IMR-90 (cell line): ENCODE measurements at regions not wholly inside any gene's neighbourhood (a gene's known extent, or its start where the extent isn't known, plus 50 kb on each side); places are given as distances from the start of the nearest gene placed in this dataset.

Source experiments
- ATAC-seq: fragments of 200-7000 bp; cut with Tn5 transposase; 2 replicates; pipeline ENCODE4 v1.9.1; 2020; ENCODE audit warnings: low read depth, mild to moderate bottlenecking, moderate library complexity
- BruUV-seq: library from RNA; stranded (reverse); fragments of 400-500 nt; replicated peaks from 2 replicates; lab custom pipeline; 2021; lab: Mats Ljungman, UMichigan
- CTCF ChIA-PET: fragments of 300-600 bp; formaldehyde crosslinking; extraction: SDS; loops from one replicate; lab custom pipeline; 2021; ENCODE audit warnings: antibody characterized with exemption; lab: Yijun Ruan, JAX
- POLR2A ChIA-PET: fragments of 300-600 bp; sonication (Branson Sonifier 250); formaldehyde crosslinking; loops from one replicate; lab custom pipeline; 2022; ENCODE audit warnings: antibody characterized with exemption; ENCODE audit not compliant: unreplicated experiment; lab: Charles Lee
- DNase-seq: peaks from one replicate; pipeline ENCODE4 v3.0.0; 2013
- H2AFZ ChIP-seq: replicated peaks from 2 replicates; pipeline ENCODE3; 2013; ENCODE audit warnings: low read length, mild to moderate bottlenecking; ENCODE audit not compliant: poor library complexity
- H2AK5ac ChIP-seq: 2 replicates; pipeline ENCODE4 v1.6.1; 2013; ENCODE audit warnings: low read depth, low read length, inconsistent platforms
- H2AK9ac ChIP-seq: replicated peaks from 2 replicates; pipeline ENCODE3; 2013; ENCODE audit warnings: mild to moderate bottlenecking, low read depth, low read length, moderate library complexity; ENCODE audit not compliant: poor library complexity
- H2BK120ac ChIP-seq: 2 replicates; pipeline ENCODE4 v1.6.1; 2013; ENCODE audit warnings: low read depth, low read length, inconsistent platforms
- H2BK15ac ChIP-seq: 3 replicates; pipeline ENCODE4 v1.6.1; 2013; ENCODE audit warnings: low read depth, low read length, inconsistent platforms
- H2BK20ac ChIP-seq: 2 replicates; pipeline ENCODE4 v1.6.1; 2013; ENCODE audit warnings: low read depth, mild to moderate bottlenecking, inconsistent platforms, low read length, moderate library complexity
- H2BK5ac ChIP-seq: 2 replicates; pipeline ENCODE4 v1.6.1; 2013; ENCODE audit warnings: mild to moderate bottlenecking, low read depth, low read length, inconsistent platforms; ENCODE audit not compliant: poor library complexity, severe bottlenecking
- H3K14ac ChIP-seq: replicated peaks from 2 replicates; pipeline ENCODE4 v1.6.1; 2013; ENCODE audit warnings: low read depth, low read length, inconsistent platforms
- H3K18ac ChIP-seq: 2 replicates; pipeline ENCODE4 v1.6.1; 2013; ENCODE audit warnings: low read depth, low read length, control low read depth
- H3K23ac ChIP-seq: 2 replicates; pipeline ENCODE4 v1.6.1; 2013; ENCODE audit warnings: low read depth, low read length, inconsistent platforms
- H3K27ac ChIP-seq: 2 replicates; pipeline ENCODE4 v1.5.1; 2013; ENCODE audit warnings: mild to moderate bottlenecking, control low read depth, low read length; ENCODE audit not compliant: insufficient read depth
- H3K27me3 ChIP-seq: 2 replicates; pipeline ENCODE4 v1.6.1; 2013; ENCODE audit warnings: low read length; ENCODE audit not compliant: control insufficient read depth, insufficient read depth
- H3K36me3 ChIP-seq: 2 replicates; pipeline ENCODE4 v1.6.1; 2013; ENCODE audit warnings: low read length, mixed read lengths; ENCODE audit not compliant: control insufficient read depth, insufficient read depth
- H3K4ac ChIP-seq: 2 replicates; pipeline ENCODE4 v1.6.1; 2013; ENCODE audit warnings: low read depth, low read length, inconsistent platforms
- H3K4me1 ChIP-seq: 2 replicates; pipeline ENCODE4 v1.6.1; 2013; ENCODE audit warnings: low read length, mixed read lengths; ENCODE audit not compliant: control insufficient read depth, insufficient read depth
- H3K4me2 ChIP-seq: 2 replicates; pipeline ENCODE4 v1.6.1; 2013; ENCODE audit warnings: low read depth, mild to moderate bottlenecking, control low read depth, low read length, moderate library complexity
- H3K4me3 ChIP-seq: 2 replicates; pipeline ENCODE4 v1.5.1; 2013; ENCODE audit warnings: low read depth, mild to moderate bottlenecking, control low read depth, low read length, moderate library complexity; ENCODE audit not compliant: insufficient read depth
- H3K56ac ChIP-seq: 2 replicates; pipeline ENCODE4 v1.6.1; 2013; ENCODE audit warnings: low read length, inconsistent platforms; ENCODE audit not compliant: insufficient read depth; ENCODE audit errors: extremely low read depth
- H3K79me1 ChIP-seq, 2 experiments: 2 replicates each; pipeline ENCODE4 v1.6.1; 2013; ENCODE audit warnings: low read length in 2 of 2, inconsistent platforms in 1 of 2, low read depth in 1 of 2
- H3K9ac ChIP-seq: 2 replicates; pipeline ENCODE4 v1.6.1; 2013; ENCODE audit warnings: low read depth, low read length, control low read depth
- H3K9me1 ChIP-seq: 2 replicates; pipeline ENCODE4 v1.6.1; 2013; ENCODE audit warnings: low read length, inconsistent platforms; ENCODE audit not compliant: insufficient read depth
- H3K9me3 ChIP-seq: 2 replicates; pipeline ENCODE4 v1.6.1; 2013; ENCODE audit warnings: low read length; ENCODE audit not compliant: control insufficient read depth, insufficient read depth
- H4K20me1 ChIP-seq: 2 replicates; pipeline ENCODE4 v1.6.1; 2013; ENCODE audit warnings: low read length, inconsistent platforms; ENCODE audit not compliant: insufficient read depth
- H4K5ac ChIP-seq: 2 replicates; pipeline ENCODE4 v1.6.1; 2013; ENCODE audit warnings: mild to moderate bottlenecking, low read depth, low read length, control low read depth
- H4K8ac ChIP-seq, 2 experiments: 2 replicates each; pipeline ENCODE4 v1.6.1; 2013; ENCODE audit warnings: low read depth in 2 of 2, low read length in 2 of 2, control low read depth in 1 of 2, inconsistent platforms in 1 of 2
- H4K91ac ChIP-seq: 2 replicates; pipeline ENCODE4 v1.6.1; 2013; ENCODE audit warnings: low read depth, low read length, inconsistent platforms; ENCODE audit not compliant: insufficient read depth
- BHLHE40 ChIP-seq: fragments of 150-350 bp; IDR thresholded peaks from 2 replicates; pipeline ENCODE4 v1.6.1; 2016; ENCODE audit warnings: mild to moderate bottlenecking, low read depth, low read length
- CTCF ChIP-seq: conservative IDR thresholded peaks from 2 replicates; pipeline ENCODE4 v1.5.1; 2012; ENCODE audit warnings: mild to moderate bottlenecking, low read depth, low read length, improper control_type of control experiment
- ELK1 ChIP-seq: fragments of 150-350 bp; IDR thresholded peaks from 2 replicates; pipeline ENCODE4 v1.6.1; 2016; ENCODE audit warnings: low read depth, mild to moderate bottlenecking, low read length, moderate library complexity, borderline replicate concordance
- FOS ChIP-seq: fragments of 150-350 bp; IDR thresholded peaks from 2 replicates; pipeline ENCODE4 v1.6.1; 2016; ENCODE audit warnings: low read depth, low read length
- MAFK ChIP-seq: IDR thresholded peaks from 2 replicates; pipeline ENCODE4 v1.6.1; 2012; ENCODE audit warnings: low read depth, low read length, improper control_type of control experiment
- RAD21 ChIP-seq: IDR thresholded peaks from 2 replicates; pipeline ENCODE4 v1.6.1; 2012; ENCODE audit warnings: low read length, improper control_type of control experiment
- SMC3 ChIP-seq: fragments of 150-350 bp; IDR thresholded peaks from 2 replicates; pipeline ENCODE4 v1.6.1; 2016; ENCODE audit warnings: low read depth, mild to moderate bottlenecking, antibody characterized with exemption, low read length, moderate library complexity
- WGBS, 2 experiments: methylation state at CpG; one replicate each; pipeline versions ENCODE4 v1.1.5 to v1.1.7; 2013; ENCODE audit warnings: missing lambda C conversion rate in 2 of 2; ENCODE audit not compliant: insufficient read length in 1 of 2; ENCODE audit errors: extremely low coverage in 2 of 2; 5-methylcytosine and 5-hydroxymethylcytosine counted together
- dilution Hi-C: fragments of 300-500 bp; cut with HindIII; formaldehyde crosslinking; loops from one replicate; pipeline ENCODE4 v1.14.3; 2018; ENCODE audit warnings: low sequenced_read_pairs; ENCODE audit not compliant: unreplicated experiment
- in situ Hi-C: fragments of 300-500 bp; cut with MboI; formaldehyde crosslinking; loops from 3 replicates; pipeline ENCODE4 v1.14.3; 2019; ENCODE audit warnings: low sequenced_read_pairs, inconsistent platforms, mixed read lengths
- intact Hi-C: fragments of 100-400 bp; cut with micrococcal nuclease; formaldehyde crosslinking; loops from 2 replicates; pipeline ENCODE4 v1.10.0; 2022

- dilution Hi-C loops: no loop called here
- H2BK5ac ChIP-seq: no peak overlapping the region
- in situ Hi-C loops: no loop called here
- no peak overlapping the region for H3K14ac ChIP-seq
- CTCF ChIA-PET: no interaction called here
- DNase-seq (no peak), ATAC-seq (no peak)
- no peaks in the 10 kb centered on the region for H3K9me3 ChIP-seq
- no peak overlapping the region for H3K23ac ChIP-seq
- BruUV-seq: no TSS peak
- H4K8ac ChIP-seq: no peak overlapping the region
- no peak overlapping the region for H2AFZ ChIP-seq
- WGBS, 2 experiments: no CpG with 5 or more reads among the region's 2 CpGs
- no peaks in the 10 kb centered on the region for H3K79me1 ChIP-seq
- H4K5ac ChIP-seq: no peak overlapping the region
- H3K36me3 ChIP-seq: no peaks in the 10 kb centered on the region
- H3K18ac ChIP-seq: no peak overlapping the region
- no peak overlapping the region for H2BK20ac ChIP-seq
- H4K20me1 ChIP-seq: no peaks in the 10 kb centered on the region
- no peaks in the 10 kb centered on the region for H3K27me3 ChIP-seq
- H3K4me3 ChIP-seq: no peak overlapping the region
- H3K9ac ChIP-seq: no peak overlapping the region
- H2AK5ac ChIP-seq: no peak overlapping the region
- intact Hi-C loops: no loop called here
- H3K4ac ChIP-seq: no peak overlapping the region
- H3K27ac ChIP-seq: no peak overlapping the region
- H3K4me1 ChIP-seq: no peaks in the 10 kb centered on the region
- no peaks in the 10 kb centered on the region for H3K9me1 ChIP-seq
- H3K4me2 ChIP-seq: no peak overlapping the region
- POLR2A ChIA-PET: no interaction called here
- no peak overlapping the region for H2AK9ac ChIP-seq
- H4K91ac ChIP-seq: no peak overlapping the region
- no peak overlapping the region for H2BK120ac ChIP-seq
- H2BK15ac ChIP-seq: no peak overlapping the region
- no peak overlapping the region for H3K56ac ChIP-seq
- TF ChIP-seq RAD21: no peak
- TF ChIP-seq BHLHE40: no peak
- TF ChIP-seq SMC3: no peak
- no peak for TF ChIP-seq CTCF
- TF ChIP-seq FOS: no peak
- no peak for TF ChIP-seq ELK1
- no peak for TF ChIP-seq MAFK
Measured at GRCh38 chr2:76556018-76556417, 845.3 kb upstream of the GCFC2 start.
